GM21447 (cell line): ENCODE measurements at regions not wholly inside any gene's neighbourhood (a gene's known extent, or its start where the extent isn't known, plus 50 kb on each side); places are given as distances from the start of the nearest gene placed in this dataset.

Experiments
- ATAC-seq: cut with Tn5 transposase; IDR thresholded peaks from one replicate; pipeline ENCODE4 v1.9.1; 2021; ENCODE audit not compliant: unreplicated experiment

DNA sequence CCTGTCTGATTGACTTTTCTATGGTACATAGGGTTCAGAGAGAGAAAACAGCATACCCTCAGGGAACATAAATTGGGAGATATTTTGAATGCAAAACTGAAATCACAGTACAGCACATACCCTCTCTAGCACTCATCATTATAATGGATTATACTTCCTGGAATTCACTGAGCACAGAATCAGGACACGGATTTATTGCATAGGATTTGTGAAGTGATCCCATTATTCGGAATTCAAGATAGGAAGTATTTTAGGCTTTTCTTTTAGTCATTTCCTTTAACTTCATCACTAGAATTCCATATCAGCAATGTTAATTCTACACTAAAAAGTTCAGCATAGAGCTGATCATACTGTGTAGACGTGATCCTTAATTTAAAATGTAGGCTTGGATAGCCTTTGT is 407.0 kb downstream of the PID1 start:
- ATAC-seq: no peak

DNA sequence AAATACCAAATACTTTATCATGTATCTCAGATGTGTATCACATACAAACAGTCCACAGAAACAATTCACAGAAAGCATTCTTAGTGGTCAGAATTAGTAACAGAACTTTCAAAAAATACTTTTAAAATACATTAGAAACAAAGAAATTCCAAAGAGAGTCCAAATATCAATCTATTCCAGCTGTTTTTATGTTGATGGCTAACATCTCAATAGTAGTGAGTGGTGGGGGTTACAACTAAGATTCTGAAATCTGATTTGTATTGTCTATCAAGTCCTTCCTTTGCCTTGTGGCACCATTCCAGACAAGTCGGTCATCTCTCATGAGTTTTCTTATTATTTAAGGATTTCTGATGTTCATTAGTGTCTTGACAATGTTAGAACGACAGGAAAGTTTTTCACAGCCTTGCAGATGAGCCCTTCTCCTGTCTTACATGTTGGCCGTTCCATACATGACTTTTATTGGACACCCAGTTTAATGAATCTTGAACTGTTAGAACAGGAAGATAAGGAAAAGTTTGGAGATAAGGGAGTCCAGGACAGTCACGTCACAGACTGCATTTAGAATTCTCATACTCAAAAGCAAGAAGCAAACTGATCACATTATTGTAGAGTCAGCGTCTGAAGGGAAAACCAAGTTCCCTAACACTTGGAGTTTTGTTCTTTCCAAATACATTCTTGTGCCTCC is 410.3 kb downstream of the PID1 start:
- ATAC-seq: no peak

DNA sequence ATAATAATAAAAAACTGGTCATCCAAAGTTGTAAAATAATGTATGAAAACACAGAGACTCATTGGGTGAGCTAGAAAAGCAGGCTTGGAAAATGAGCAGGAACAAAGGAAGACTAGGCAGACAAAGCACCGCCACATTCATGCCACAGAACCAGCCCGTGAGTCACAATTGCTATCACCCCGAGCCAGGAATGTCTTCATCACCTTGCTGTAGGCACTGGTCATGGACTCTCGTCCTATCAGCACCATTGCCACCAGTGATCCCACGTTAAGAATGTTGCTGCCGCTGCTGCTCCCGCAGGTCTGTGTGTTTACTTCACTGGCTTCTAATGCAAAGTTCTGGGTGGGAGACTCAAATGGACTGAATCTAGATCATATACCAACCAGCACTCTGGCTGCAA is 417.9 kb downstream of the PID1 start:
- ATAC-seq: no peak

DNA sequence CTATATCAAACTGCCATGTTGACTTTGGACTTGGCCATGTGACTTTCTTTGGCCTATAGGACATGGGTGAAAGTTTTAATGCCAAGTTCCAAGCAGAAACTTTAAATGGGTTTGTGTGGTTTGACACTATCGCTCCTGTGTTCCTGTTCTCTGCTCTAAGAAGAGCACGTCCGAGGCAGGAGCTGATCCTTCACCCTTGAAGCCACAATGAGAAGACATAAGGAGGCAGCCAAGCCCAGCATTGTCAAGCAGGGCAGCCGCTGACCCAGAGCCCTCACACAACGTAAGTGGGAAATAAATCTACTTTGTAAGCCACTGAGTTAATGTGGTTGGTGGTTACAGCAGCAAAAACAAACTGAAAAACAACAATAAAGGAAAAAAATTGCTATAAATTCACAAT is 422.4 kb downstream of the PID1 start:
- ATAC-seq: no peak

DNA sequence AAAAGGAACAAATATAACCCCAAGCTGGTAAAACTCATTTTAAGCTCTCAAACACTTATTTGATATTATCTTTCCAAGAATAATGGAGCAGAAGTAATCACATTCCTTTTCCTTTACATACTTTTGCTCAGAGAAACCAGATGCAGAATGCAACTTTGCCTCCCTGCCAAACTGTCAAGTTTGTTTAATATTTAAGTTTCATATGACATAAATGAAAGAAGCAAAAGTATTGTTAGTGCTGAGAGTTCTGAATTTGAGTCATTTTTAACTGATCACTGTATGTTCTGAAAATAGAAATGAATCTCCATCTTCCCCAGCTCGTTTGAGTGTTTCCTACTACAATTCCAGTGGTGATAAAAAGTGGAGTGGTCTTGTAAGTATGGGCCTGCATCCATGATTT is 423.4 kb downstream of the PID1 start:
- ATAC-seq: no peak

DNA sequence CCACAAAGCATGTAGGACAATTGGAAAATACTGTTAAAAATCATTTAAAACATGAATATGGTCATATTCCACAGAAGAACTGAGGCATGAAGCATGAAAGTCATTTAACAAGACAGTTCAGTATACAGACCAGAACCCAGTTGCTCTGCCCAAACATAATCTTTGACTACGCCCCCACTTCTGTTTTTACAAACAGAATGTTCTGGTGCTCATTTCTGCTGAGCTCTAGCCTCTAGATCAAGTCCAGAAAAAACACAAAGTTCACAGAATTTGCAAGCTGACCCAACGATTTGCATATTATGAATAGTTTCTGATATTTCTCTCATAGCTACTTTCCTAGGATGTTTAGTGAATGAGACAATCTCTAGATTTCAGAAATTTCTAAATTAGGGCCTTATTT is 424.9 kb downstream of the PID1 start:
- ATAC-seq: no peak

DNA sequence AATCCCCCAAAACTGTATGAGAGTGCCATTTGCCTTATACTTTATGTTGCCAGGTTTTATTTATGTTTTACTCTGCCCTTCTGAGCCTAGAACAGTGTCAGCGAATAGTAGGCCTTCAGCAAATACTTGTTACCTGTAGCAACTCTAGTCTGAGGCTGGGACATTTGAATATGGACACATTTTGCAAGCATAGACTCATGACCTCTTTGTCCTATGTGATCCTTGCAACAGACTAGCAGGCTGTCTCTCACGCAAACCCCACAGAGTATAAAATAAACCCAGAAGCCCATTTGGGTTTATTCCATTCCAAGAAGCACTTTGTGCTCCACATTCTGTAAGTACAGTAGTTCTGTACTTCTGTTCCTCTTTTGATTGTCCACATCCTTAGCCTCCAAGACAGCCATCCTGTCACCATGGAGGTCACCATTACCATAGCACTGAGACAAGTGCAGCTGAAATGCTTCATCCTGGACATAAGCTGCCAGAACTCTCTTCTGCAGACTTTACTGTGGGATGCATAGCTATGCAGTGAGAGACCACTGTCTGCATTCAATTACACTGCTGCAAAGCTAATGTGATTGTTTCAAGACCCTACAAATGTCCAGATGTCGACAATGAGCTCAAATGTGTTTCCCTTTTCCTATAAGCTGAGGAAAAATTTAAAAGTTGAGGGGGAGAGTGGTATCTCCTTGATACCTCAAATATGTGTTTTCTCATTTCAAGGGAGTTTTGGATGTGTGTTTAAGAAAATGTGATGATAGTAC is 425.7 kb downstream of the PID1 start:
- no peak for ATAC-seq

DNA sequence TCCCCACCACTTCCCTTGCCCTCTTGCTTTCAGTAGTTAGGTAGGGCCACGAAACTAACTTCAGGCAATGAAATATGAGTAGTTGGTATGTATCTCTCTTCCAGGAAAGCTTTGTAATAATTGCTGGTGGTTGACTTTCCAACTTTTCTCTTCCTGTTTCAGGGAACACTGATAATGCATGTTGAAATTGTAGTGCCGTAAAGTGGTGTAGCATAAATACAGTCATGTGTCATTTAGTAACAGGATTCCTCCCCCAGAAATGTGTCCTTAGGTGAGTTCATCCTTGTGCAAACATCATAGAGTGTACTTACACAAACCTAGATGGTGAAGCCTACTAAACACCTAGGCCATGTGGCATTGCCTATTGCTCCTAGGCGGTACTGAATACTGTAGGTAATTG is 429.2 kb downstream of the PID1 start:
- ATAC-seq: no peak

DNA sequence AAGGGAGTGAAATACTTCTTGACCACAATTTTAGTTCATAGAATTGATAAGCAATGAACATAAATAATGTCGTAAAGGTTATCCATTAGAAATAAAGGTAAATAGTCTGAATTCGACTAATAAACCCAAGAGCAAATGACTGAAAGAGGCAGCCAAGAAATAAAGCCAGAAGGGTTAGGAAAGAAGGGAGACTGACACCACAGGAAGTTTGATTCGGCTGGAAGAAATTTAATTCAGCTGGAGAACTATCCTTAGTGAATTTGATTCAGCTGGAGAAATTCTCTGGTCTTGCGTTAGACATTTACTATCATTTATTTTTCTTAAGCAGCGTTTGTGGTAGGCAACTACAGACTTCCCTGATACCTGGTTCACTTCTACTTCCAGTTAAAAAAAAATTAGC is 429.6 kb downstream of the PID1 start:
- no peak for ATAC-seq

DNA sequence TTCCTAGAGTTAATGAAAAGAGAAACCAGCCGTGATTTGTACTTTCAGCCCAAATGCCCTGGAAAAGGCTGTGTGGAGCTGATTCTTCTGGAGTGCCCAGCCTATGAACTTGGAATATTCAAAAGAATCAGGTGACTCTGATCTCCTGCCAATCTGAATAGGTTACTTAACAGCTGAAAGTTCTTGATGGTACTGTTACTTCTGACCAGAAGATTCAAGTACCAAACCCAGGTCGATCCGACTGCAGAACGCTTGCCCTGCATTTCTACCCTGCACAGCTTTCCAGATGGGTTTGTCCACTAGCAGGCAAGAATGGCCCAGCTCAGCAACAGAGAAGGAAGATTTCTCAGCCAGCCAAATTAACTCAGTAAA is 430.4 kb downstream of the PID1 start:
- ATAC-seq: no peak

DNA sequence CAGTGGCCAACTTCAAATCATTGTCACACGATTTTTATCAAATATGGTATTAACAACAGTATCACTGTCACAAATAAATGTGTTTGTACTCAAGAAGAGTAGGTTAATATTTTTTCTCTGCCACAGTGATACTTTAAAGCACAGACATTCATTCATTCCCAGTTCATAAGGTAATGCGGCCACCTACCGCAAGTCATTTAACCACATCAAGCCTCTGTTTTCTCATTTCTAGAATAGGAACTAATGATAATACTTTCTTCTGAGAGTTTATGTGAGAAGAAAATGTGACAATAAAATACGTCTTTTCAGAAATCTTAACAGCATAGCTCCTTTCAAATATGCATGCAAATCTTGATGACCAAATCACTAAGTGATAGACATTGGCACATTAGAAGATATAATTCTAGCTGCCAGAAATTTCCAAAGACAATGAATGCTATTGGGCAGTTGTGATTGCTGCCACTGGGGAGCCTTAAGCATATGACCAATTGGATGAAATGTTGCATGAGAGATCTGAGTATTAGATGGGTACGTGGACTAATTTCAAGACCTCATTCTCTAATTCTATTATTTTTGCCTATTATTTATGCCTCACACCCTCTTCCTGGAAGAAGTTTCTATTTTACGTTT is 430.9 kb downstream of the PID1 start:
- no peak for ATAC-seq

DNA sequence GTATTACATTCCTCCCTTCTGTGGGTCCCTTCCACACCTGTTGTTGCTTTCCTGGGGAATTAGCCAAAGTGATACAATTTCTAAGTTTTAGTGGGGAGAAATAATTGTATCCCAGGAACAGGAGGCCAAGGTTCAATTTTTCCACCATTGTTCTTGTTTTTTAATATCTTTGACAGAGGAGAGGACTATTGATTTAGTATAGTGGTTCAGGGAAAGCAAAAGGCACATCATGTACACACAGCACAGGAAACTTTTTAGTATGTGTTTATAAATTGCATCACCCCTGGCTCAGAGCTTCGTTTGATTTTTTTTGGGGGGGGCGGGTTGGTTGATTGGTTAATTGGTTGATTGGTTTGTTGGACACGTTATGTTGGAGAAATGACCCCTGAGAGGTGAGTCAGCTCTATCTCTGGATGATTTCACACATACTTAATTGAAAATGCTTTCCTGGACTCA is 431.6 kb downstream of the PID1 start:
- ATAC-seq: no peak

DNA sequence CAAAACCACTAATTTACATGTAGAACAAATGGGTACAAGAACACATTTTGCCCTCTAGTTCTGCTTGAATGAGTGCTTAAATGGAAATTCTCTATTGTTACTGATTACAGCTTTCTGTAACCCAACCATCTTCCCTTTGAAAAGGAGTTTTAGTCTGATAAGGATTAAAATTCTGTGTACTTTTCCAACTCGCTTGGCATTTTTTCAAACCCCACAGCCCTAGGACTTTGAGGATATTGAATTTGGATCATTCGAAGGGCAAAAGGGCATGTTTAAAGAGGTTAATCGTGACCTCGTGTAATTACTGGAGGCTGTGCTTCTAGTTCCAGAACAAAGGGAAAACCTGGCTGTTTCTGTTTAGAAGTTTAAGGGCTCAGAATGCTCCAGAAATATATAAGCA is 432.3 kb downstream of the PID1 start:
- no peak for ATAC-seq

DNA sequence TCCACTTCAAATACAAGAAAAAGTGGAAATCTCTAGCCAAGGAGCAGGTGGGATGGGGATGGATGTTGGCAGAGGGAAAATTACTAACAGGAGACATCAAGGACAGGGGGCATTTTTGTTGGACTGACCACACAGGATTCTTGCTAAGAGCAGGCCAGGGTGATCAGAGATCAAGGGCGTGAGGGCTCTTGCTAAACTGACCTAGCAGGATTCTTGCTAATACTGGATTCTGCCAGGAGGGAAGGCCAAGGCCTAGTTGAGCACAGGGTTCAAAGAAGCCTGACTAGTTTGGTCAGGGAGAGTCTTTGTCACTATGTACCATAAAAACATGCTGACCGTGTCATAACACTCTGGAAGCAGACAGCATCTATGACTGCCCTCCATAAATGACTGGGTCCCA is 442.7 kb downstream of the PID1 start:
- no peak for ATAC-seq

DNA sequence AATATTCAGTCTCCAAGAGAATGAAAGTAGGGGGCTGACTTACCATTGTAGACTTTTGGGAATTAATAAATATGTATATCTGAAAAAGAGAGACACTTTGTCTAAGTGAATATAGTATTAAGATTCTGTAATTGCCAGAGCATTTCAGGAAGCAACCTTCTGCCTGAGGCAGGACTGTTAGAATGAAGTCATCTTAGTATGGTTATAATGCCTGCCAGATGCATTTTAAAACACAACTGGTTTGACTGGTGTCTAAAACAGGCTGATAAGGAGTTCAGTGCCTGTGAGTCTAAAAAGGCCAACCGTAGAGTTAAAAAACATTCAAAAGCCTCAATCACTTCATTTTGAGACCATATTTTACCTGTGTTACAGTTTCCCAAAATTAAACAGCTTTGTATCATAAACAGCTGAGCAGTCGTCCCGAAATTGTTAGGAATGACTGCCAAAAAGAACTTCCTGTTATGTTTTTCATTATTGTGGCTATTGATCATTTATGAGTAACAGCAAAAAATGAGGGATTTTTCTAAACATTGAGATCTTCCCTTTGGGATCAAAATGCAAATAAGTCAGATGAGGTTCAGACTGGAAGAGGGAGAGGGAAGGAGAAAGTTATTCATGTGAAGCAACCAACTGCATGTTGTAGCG is 443.9 kb downstream of the PID1 start:
- ATAC-seq: no peak

DNA sequence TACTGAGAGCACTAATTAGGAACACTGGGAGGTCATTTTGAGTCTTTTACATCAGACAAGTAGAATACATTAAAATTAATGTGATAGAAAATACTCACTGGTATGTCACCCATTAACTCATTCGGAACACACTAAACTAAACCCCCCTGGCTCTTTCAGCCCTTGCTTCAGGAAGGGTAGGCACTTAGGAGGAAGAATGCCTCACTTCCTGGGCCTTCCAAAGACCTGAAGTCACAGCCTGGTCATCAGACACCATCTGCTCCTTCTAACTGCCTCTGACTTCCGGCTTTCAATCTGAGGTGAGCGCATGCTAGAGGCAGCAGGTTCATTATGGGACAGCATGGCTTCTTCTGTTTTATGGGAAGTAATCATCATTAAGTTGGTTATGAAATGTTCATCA is 451.4 kb downstream of the PID1 start:
- no peak for ATAC-seq

DNA sequence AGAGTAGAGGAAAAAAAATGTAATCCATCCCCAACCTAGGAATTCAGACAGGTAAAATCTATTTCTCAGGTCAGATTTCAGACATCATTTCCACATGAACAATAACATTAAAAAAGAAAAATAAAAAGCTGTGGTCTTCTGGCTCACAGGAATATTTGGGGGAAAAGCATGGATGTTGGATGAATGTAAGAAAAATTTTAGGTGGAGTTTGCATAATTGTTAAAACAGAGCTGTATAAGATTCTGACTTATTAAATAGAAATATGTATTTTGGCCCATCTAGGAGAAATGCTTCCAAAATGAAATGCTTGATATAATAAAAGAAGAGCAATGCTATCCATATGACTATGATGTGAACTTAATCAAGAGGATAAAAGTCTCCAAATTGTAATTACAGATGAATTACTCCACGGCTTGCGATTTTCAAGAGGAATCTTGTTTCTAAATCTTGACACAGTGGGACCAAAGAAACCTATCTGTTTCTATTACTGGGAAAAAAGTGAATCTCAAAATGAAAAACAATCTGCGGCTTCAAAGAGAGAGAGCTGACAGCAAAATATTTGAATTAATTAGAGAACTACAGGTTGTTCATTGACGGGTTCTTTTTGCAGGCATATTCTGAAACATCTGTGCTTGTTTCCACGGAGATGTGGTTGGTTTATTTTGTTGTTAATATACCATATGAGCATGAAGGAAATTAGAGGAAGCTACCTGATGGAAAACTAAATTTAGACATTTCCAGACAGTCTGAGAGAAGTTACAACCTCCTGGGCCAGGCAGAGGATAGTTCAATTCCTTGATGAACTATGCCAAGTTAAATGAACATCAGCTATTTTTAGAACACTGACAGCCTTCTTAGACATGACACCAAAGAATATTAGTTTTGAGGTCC is 468.7 kb downstream of the PID1 start:
- no peak for ATAC-seq

DNA sequence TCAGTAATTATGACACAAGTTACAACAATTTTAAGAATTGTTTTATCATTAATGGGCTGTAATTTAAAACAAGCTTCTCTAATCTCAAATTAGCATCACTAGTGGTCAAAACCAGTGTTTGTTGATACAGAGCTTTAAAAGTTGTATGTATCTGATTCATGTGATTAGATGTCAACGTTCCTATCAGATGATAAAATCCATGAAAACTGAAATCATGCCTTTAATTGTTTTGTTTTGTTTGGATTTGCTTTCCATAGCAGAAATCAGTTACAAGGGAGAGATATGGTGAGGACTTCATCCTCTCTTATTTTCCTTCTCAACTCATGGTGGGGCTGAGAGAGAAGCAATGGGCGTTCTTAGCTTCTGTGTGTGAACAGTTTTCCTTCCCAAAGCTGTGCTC is 469.6 kb downstream of the PID1 start:
- ATAC-seq: no peak

DNA sequence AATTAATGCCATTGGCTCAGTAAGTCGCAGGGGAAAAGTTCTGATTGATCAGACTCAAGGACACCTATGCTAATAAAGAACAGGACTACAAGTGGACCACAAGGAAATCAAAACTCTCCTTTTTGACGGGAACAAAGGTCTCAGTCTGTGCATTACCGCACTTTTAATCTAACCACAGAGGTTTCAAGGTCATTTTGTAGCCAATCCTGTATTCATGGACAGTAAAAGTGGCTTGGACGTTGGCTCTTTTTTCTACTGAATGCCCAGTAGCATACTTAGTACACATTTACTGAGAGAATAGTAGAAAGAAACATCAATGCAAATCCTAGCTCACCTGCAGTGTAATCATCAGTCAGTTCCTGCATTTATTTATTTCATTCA is 471.9 kb downstream of the PID1 start:
- ATAC-seq: no peak

DNA sequence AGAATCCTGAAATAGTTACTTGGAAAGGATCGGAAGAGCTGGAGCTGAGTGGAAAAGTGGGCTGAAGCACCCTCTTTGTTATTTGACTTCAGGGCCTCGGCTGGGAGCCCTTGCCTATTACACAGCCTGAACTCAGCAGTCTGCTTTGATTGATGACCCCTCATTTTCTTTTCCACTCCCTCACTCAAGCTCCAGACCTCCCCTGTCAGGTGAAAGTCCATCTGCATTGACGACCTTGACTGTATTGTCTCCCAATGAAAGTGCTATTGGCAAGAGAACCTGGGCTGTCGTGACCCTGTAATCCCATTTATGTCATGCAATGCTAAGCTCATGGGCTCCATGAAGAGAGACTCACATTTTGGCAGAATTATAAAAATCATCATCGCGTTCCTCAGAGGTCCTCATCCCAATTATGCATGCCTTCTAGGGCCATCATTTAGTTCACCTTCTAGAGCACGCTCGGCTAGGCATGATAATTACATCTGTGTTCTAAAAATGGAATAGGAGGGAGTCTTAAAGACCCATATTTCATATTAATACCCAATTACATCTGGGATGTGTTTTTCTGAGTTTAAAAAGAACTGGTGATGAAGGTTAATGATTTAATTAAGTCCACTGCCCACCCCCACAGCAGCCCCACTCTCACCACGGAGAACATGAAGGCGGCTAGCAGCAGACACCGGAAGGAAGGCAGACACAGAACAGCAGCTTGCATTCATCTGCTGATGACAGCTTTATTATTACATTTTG is 472.5 kb downstream of the PID1 start:
- ATAC-seq: no peak
